ENCODE measurements at regions not wholly inside any gene's neighbourhood (a gene's known extent, or its start where the extent isn't known, plus 50 kb on each side); places are given as distances from the start of the nearest gene placed in this dataset.

DNA sequence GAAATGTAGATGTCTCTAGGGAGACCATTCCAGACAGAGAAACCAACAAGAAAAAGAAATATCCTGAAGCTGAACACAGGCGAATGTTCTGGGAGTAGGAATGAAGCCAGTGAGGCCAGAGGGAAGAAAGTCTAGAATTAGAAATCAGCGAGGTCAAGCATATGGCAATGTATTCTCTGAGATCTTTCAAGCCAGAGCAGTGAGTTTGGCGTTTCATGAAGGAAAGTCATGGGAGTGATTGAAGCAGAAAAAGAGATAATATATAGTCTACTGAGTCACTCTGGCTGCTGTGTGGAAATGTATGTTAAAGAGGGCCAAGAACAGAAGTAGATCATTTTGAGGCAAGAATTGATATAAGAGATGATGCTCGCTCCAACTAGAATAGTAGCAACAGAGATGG is 576.0 kb downstream of the PCDH17 start:
- TF ChIP-seq, protein P1, sequence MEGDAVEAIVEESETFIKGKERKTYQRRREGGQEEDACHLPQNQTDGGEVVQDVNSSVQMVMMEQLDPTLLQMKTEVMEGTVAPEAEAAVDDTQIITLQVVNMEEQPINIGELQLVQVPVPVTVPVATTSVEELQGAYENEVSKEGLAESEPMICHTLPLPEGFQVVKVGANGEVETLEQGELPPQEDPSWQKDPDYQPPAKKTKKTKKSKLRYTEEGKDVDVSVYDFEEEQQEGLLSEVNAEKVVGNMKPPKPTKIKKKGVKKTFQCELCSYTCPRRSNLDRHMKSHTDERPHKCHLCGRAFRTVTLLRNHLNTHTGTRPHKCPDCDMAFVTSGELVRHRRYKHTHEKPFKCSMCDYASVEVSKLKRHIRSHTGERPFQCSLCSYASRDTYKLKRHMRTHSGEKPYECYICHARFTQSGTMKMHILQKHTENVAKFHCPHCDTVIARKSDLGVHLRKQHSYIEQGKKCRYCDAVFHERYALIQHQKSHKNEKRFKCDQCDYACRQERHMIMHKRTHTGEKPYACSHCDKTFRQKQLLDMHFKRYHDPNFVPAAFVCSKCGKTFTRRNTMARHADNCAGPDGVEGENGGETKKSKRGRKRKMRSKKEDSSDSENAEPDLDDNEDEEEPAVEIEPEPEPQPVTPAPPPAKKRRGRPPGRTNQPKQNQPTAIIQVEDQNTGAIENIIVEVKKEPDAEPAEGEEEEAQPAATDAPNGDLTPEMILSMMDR (conservative IDR thresholded peaks at IDR 0.05), result no peak
- no peak for TF ChIP-seq EZH2 (IDR thresholded peaks at IDR 0.05; ENCODE audit: low read depth)
